Panc1 (cell line): ENCODE measurements at regions not wholly inside any gene's neighbourhood (a gene's known extent, or its start where the extent isn't known, plus 50 kb on each side); places are given as distances from the start of the nearest gene placed in this dataset.

ENCODE experiments used
- ATAC-seq: fragments of 200-7000 bp; cut with Tn5 transposase; 2 replicates; pipeline ENCODE4 v1.9.1; 2020; ENCODE audit warnings: mild to moderate bottlenecking, moderate library complexity
- BruUV-seq: library from RNA; stranded (reverse); fragments of 400-500 nt; replicated peaks from 2 replicates; lab custom pipeline; 2021; lab: Mats Ljungman, UMichigan
- CTCF ChIA-PET: fragments of 300-600 bp; sonication (Branson Sonifier 250); formaldehyde crosslinking; loops from one replicate; lab custom pipeline; 2022; ENCODE audit warnings: antibody characterized with exemption; lab: Charles Lee
- POLR2A ChIA-PET: fragments of 300-600 bp; sonication (Branson Sonifier 250); formaldehyde crosslinking; loops from one replicate; lab custom pipeline; 2022; ENCODE audit warnings: antibody characterized with exemption; lab: Charles Lee
- DNase-seq: peaks from one replicate; pipeline ENCODE4 v3.0.0-alpha.2; 2010; ENCODE audit warnings: low read depth, low spot score
- H3K27ac ChIP-seq: 2 replicates; pipeline ENCODE4 v1.5.1; 2011; ENCODE audit warnings: mild to moderate bottlenecking, low read length, inconsistent platforms
- H3K27me3 ChIP-seq: fragments of 200-500 bp; sonication (Bioruptor generic); 2 replicates; pipeline ENCODE4 v1.6.0; 2014; ENCODE audit warnings: low read length, inconsistent platforms; ENCODE audit not compliant: control insufficient read depth, insufficient read depth
- H3K36me3 ChIP-seq: fragments of 200-500 bp; sonication (Bioruptor generic); 2 replicates; pipeline ENCODE4 v1.5.1; 2014; ENCODE audit warnings: inconsistent platforms, mild to moderate bottlenecking, low read length, moderate library complexity; ENCODE audit not compliant: control insufficient read depth, insufficient read depth
- H3K4me1 ChIP-seq: 2 replicates; pipeline ENCODE4 v1.5.1; 2011; ENCODE audit warnings: inconsistent platforms, mild to moderate bottlenecking, low read length, moderate library complexity; ENCODE audit not compliant: control insufficient read depth, insufficient read depth
- H3K4me3 ChIP-seq, 2 experiments: 2 replicates each; pipeline ENCODE4 v1.5.1; 2011 to 2012; ENCODE audit warnings: low read depth in 2 of 2, low read length in 2 of 2, mild to moderate bottlenecking in 2 of 2, inconsistent platforms in 1 of 2, moderate library complexity in 1 of 2
- H3K9me3 ChIP-seq: fragments of 200-500 bp; sonication (Bioruptor generic); 2 replicates; pipeline ENCODE4 v1.5.1; 2014; ENCODE audit warnings: low read depth, mild to moderate bottlenecking, inconsistent platforms, low read length, moderate library complexity; ENCODE audit not compliant: control insufficient read depth, insufficient read depth
- POLR2AphosphoS5 ChIP-seq: IDR thresholded peaks from 2 replicates; pipeline ENCODE4 v1.6.1; 2012; ENCODE audit warnings: mild to moderate bottlenecking, low read depth, low read length, moderate library complexity
- SIN3A ChIP-seq: IDR thresholded peaks from 2 replicates; pipeline ENCODE4 v1.6.1; 2012; ENCODE audit warnings: low read depth, mild to moderate bottlenecking, low read length, moderate library complexity, borderline replicate concordance; ENCODE audit not compliant: insufficient read depth
- TCF7L2 ChIP-seq: IDR thresholded peaks from 2 replicates; pipeline ENCODE4 v1.6.1; 2011; ENCODE audit warnings: mild to moderate bottlenecking, low read depth, low read length, inconsistent platforms
- in situ Hi-C: cut with HindIII; loops from 2 replicates; pipeline ENCODE4 v1.10.0; 2016; ENCODE audit warnings: low sequenced_read_pairs, low pct_unique_long_range_greater_than_20kb
- intact Hi-C: fragments of 100-400 bp; cut with micrococcal nuclease; formaldehyde crosslinking; loops from one replicate; pipeline ENCODE4 v1.10.0; 2022; ENCODE audit not compliant: unreplicated experiment
- TF ChIP-seq, protein P1 (sequence below), 2 experiments: IDR thresholded peaks; 2 replicates each; pipeline ENCODE4 v1.6.1; 2011 to 2012; ENCODE audit warnings: low read depth in 2 of 2, control low read depth in 1 of 2, low read length in 1 of 2, mild to moderate bottlenecking in 1 of 2, moderate library complexity in 1 of 2; ENCODE audit not compliant: insufficient read depth in 1 of 2
- TF ChIP-seq, protein P2 (sequence below): fragments of 450-650 bp; IDR thresholded peaks from 2 replicates; pipeline ENCODE4 v1.5.1; 2017; ENCODE audit warnings: mild to moderate bottlenecking

DNA sequence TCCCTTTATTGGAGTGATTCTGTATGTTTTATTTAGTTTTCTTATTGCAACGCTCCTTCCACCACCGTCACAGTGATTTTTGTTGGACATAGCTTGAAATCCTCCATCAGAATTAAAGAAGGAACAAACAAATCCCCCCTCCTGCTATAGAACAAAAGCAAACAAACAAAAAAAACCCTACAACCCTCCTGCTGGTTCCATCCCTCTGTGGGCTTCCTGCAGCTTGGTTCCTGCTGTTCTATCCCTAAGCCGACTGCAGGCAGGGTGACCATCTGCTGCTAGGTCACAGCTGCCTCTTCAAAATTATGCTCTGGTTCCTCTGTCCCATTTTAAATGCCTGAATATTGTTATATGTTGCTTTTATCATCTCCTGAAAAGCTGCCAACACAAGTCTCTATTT lies 116.8 kb upstream of the AGA start:
- Histone ChIP-seq H3K27ac (no peak overlapping the region), H3K4me1 (no peaks in the 10 kb centered on the region), H3K27me3 (no peaks in the 10 kb centered on the region), H3K36me3 (no peaks in the 10 kb centered on the region), H3K9me3 (no peaks in the 10 kb centered on the region), H3K4me3 (no peak overlapping the region)
- POLR2A ChIA-PET, result no interaction called here
- DNase-seq (no peak), ATAC-seq (no peak)
- no peak for TF ChIP-seq POLR2AphosphoS5
- TF ChIP-seq, protein P1, sequence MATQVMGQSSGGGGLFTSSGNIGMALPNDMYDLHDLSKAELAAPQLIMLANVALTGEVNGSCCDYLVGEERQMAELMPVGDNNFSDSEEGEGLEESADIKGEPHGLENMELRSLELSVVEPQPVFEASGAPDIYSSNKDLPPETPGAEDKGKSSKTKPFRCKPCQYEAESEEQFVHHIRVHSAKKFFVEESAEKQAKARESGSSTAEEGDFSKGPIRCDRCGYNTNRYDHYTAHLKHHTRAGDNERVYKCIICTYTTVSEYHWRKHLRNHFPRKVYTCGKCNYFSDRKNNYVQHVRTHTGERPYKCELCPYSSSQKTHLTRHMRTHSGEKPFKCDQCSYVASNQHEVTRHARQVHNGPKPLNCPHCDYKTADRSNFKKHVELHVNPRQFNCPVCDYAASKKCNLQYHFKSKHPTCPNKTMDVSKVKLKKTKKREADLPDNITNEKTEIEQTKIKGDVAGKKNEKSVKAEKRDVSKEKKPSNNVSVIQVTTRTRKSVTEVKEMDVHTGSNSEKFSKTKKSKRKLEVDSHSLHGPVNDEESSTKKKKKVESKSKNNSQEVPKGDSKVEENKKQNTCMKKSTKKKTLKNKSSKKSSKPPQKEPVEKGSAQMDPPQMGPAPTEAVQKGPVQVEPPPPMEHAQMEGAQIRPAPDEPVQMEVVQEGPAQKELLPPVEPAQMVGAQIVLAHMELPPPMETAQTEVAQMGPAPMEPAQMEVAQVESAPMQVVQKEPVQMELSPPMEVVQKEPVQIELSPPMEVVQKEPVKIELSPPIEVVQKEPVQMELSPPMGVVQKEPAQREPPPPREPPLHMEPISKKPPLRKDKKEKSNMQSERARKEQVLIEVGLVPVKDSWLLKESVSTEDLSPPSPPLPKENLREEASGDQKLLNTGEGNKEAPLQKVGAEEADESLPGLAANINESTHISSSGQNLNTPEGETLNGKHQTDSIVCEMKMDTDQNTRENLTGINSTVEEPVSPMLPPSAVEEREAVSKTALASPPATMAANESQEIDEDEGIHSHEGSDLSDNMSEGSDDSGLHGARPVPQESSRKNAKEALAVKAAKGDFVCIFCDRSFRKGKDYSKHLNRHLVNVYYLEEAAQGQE (IDR thresholded peaks at IDR 0.05; ENCODE audit: insufficient read depth in 1 of 2, low read depth in 2 of 2, low read length in 1 of 2), result no peak
- TF ChIP-seq TCF7L2, result no peak
- no peak for TF ChIP-seq SIN3A
- TF ChIP-seq, protein P2, sequence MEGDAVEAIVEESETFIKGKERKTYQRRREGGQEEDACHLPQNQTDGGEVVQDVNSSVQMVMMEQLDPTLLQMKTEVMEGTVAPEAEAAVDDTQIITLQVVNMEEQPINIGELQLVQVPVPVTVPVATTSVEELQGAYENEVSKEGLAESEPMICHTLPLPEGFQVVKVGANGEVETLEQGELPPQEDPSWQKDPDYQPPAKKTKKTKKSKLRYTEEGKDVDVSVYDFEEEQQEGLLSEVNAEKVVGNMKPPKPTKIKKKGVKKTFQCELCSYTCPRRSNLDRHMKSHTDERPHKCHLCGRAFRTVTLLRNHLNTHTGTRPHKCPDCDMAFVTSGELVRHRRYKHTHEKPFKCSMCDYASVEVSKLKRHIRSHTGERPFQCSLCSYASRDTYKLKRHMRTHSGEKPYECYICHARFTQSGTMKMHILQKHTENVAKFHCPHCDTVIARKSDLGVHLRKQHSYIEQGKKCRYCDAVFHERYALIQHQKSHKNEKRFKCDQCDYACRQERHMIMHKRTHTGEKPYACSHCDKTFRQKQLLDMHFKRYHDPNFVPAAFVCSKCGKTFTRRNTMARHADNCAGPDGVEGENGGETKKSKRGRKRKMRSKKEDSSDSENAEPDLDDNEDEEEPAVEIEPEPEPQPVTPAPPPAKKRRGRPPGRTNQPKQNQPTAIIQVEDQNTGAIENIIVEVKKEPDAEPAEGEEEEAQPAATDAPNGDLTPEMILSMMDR, result no peak
- no TSS peak for BruUV-seq
- CTCF ChIA-PET, result no interaction called here
- intact Hi-C loops, result no loop called here
- in situ Hi-C loops, result no loop called here

DNA sequence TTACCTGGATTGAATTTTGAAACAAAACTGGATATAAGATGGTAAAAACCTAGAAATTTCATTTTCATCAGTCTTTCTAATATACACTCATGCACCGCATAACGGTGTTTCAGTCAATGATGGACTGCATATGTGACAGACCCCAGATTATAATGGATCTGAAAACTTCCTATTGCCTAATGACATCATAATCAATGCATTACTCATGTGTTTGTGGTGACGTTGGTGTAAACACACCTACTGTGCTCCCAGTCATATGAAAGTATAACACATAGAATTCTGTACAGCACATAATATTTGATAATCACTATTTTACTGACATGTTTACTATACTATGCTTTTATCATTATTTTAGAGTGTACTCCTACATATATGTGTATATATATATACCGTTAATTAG lies 119.9 kb upstream of the AGA start:
- ChIA-PET POLR2A (no interaction called here), CTCF (no interaction called here)
- intact Hi-C loops, result no loop called here
- H3K36me3 ChIP-seq, result no peaks in the 10 kb centered on the region
- TF ChIP-seq SIN3A (no peak), POLR2AphosphoS5 (no peak), TCF7L2 (no peak)
- TF ChIP-seq, protein P1 (IDR thresholded peaks at IDR 0.05; ENCODE audit: insufficient read depth in 1 of 2, low read depth in 2 of 2, low read length in 1 of 2), result no peak
- TF ChIP-seq, protein P2, result no peak
- DNase-seq (no peak), ATAC-seq (no peak)
- in situ Hi-C loops, result no loop called here
- H3K9me3 ChIP-seq, result no peaks in the 10 kb centered on the region
- BruUV-seq, result no TSS peak
- H3K4me3 ChIP-seq, result no peak overlapping the region
- H3K27me3 ChIP-seq, result no peaks in the 10 kb centered on the region
- no peaks in the 10 kb centered on the region for H3K4me1 ChIP-seq
- no peak overlapping the region for H3K27ac ChIP-seq
